GM19240 (cell line): ENCODE measurements at regions not wholly inside any gene's neighbourhood (a gene's known extent, or its start where the extent isn't known, plus 50 kb on each side); places are given as distances from the start of the nearest gene placed in this dataset.

Experiments used
- DNase-seq: peaks from one replicate; pipeline ENCODE4 v3.0.0; 2011; ENCODE audit warnings: low spot score; ENCODE audit not compliant: insufficient read length

DNA sequence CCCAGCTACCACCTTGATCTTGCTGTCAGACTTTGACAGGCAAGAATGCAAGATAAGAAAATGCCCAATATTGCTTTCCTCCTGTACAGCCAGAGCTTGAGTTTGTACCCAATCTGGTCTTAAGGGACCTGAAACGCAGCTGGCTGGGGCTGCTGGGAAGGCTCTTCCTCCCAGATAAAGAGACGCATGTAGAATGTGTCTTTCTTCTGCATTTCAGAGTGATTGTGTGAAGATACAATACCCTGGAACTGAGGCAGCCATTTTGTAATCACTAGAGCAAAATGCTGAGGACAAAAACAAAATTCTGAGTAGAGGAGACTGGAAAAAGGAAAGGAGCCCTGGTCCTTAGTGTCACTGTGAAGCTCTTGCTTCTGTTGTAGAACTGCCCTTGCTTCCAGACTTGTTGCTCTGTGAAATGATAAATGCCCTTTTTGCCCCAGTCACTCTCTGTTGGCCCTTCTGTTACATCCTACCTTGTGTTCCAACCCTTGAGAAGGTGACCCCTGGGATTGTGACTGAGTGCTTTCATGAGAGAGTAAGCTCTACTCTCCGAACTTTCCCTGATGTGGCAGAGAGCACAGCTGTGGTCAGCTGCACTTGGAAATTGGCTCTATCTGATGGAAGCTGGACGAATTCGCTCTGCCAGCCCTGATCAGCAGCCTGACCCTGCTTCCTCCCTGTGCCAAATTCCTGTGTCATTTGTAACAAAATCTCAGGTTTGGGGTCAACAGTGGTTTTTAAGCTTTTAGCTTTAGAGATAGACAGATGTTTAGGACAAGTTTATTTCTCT lies 137.4 kb upstream of the RBMS1 start:
- DNase-seq: no peak

DNA sequence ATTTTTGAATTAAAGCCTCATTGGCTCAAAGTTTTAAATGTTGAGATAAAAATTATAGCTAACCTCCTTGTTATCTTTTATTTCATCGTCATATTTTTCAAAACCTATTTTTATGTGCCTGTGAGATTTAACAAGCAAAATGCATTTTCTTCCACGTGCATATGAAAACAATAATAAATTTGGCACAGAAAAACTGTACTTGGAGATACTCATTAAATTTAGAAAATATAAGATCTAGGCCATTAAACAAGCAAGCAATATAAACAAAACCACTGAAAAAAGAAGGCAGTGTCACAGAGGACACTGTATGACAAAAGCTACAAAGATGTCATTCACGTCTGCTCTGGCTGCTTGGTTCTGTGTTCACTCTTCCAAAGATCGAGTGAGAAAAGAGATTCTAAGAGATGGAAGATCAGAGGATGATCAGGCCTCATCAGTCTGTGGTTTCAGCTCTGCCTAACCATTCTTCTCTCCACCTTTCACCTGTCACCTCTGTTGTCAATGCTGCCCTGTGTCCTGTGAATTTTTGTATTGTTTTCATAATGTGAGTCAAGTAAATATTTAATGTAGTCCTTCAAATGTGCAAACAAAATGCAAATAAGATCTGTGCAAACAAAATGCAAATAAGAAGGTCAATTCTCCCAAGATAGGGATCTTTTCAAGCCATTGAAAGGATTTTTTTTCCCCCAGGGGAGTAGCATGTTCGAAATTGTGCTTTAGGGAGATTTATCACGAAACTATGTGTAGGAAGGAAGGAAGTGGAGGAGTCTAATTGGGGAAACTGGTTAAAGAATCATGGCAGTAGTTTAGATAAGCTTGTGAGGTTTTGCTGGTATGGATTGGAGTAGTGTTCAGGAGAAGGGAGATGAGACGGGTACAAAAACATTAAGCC lies 138.7 kb upstream of the RBMS1 start:
- DNase-seq: no peak

DNA sequence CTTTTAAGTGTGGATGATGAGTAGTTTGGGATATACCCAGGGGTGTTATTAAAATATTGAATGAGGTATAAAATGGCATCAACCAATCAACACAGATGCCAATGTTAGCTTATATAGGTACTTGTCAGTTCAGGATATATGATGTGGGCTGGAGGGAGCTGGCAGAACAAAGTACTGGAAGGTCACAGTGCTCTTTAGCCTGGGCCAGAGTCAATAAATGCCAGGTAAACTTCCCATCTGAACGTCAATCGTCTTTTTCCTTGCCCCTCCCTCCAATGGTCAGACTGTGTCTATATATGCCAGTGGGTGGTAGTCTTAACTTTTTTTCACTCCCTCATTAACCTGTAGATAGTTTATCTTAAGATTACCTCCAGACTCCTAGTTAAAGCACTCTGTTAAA lies 140.8 kb upstream of the RBMS1 start:
- DNase-seq: no peak

DNA sequence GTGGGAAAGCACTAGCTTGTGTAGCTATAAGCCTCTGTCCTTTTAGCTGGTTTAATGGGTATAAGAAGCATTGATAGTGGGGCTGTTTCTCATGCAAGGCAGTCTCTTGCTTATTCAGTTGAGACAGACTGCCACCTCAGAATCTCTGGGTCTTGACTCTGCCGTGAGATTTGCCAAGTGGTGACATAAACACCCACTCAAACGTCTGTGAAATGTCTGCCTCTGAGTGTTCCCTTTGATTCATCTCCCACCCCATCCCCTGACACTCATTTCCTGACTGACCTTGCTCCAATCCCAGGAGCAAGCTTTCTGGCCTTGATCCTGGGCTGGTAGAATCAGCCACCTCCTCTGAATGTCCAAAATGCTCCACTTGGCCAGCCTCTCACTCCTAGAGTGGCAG lies 141.9 kb upstream of the RBMS1 start:
- no peak for DNase-seq

- no peak for DNase-seq
These were observed 145.9 kb upstream of the RBMS1 start for GRCh38 chr2:160639472-160639871.

- no peak for DNase-seq
These were observed 153.3 kb upstream of the RBMS1 start for GRCh38 chr2:160646684-160647444.

GRCh38 chr2:160647967-160648685 lies 154.5 kb upstream of the RBMS1 start:
- DNase-seq: no peak

- no peak for DNase-seq
These were observed 156.1 kb upstream of the RBMS1 start for GRCh38 chr2:160649698-160650097.

GRCh38 chr2:160650196-160651118 lies 156.8 kb upstream of the RBMS1 start:
- DNase-seq: no peak

GRCh38 chr2:160651416-160652200 lies 158.0 kb upstream of the RBMS1 start:
- no peak for DNase-seq

DNA sequence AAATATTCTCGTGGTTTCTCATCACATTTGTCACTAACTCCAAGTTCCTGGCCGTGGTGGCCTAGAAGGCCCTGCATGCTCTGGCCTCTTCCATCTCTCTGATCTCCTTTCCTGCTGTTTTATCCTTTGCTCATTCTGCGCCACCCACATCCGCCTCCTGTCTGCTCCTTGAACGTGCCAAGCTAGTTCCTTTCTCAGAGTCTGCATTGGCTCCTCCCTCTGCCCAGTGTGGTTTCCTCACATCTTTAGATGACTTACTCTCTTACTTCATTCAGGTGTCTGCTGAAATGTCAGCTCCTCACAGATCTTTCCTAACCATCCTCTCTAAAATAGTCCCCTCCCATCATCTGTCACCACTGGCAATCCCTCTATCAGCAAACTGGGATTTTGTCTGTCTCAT lies 158.6 kb upstream of the RBMS1 start:
- no peak for DNase-seq

DNA sequence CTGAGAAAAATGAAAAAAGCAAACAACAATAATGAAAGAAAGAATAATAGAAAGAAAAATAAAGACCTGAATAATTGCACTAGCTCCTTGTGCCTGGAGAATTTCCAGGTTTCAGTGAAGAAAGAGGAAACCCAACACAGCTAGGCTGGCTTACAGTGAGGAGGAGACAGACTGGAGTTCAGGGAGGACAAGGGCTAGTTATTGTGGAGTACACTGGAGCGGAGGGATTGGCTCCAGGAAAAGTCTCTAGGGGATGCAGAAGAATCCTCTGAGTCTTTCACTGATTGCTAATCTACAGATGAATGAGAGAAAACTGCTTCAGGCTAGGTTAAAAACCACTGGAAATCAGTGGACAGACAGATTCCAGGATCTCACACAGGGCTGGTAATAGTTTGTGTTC lies 163.6 kb upstream of the RBMS1 start:
- no peak for DNase-seq

DNA sequence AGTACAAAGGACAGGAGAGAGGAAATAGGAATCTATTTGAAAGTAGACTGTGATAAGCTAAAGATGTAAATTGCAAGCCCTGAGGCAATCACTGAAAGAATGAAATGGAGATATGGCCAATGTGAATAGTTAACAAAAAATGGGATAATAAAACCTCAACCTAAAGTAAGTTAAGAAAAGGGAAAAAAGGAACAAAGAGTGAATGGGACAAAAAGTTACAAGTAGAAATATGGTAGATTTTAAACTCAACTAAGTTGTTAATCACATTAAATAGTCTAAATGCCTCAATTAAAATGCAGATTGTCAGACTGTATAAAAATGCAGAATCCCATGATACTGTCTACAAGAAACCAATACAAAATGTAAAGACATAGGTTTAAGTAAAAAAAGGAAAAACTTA lies 165.2 kb upstream of the RBMS1 start:
- DNase-seq: no peak

DNA sequence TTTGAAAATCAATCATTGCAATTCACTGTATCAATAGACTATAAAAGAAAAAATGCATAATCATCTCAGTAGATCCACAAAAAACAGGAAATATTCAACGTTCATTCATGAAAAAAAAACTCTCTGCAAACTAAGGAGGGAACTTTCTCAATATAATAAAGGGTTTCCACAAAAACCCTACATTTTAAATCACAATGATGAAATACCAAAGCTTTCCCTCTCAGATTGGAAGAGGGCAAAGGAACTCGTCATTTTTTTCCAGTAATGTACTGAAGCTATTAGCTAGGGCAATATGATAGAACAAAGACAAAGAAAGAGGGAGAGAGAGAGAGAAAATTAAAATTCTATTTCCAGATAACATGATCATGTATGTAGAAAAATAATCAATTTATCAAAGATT lies 167.1 kb upstream of the RBMS1 start:
- no peak for DNase-seq

- DNase-seq: no peak
These were observed 171.1 kb upstream of the RBMS1 start for GRCh38 chr2:160664603-160665140.

GRCh38 chr2:160666154-160667060 lies 172.8 kb upstream of the RBMS1 start:
- no peak for DNase-seq

- DNase-seq: no peak
These were observed 174.2 kb upstream of the RBMS1 start for GRCh38 chr2:160667811-160668210.

GRCh38 chr2:160670618-160671017 lies 177.0 kb upstream of the RBMS1 start:
- DNase-seq: no peak
